ENCODE measurements at regions not wholly inside any gene's neighbourhood (a gene's known extent, or its start where the extent isn't known, plus 50 kb on each side); places are given as distances from the start of the nearest gene placed in this dataset.

DNA sequence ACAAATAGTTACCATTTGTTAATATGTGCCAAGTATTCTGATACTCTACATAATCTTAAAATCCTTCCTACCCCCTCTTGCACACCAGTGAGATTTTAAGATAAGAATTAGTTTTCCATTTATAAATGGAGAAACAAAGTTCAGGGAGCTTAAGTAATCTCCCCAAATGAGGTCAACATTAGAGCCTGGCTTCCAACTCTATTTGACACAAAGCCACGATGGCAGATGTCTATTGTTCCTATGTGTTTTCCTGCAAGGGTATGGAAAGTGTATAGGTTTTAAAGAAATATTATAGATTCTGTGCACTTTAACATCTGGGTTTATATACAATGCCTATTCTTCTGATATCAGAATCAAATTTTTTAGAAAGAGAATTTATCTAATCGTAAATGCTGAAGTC, 143.9 kb upstream of the SEMA3C start:
- Histone ChIP-seq H2AK5ac (ENCODE audit: low read depth, low read length) (no peak overlapping the region), H3K9me3 (ENCODE audit: insufficient read depth in 2 of 2, low read depth in 1 of 2, low read length in 1 of 2) (peaks cover 0 to under 1% of the 10 kb centered on the region in 2 experiments; a peak in 1 of 4 replicates), H3K4ac (replicated peaks; ENCODE audit: insufficient read length, low read depth, low read length) (no peak overlapping the region), H4K5ac (ENCODE audit: insufficient read length, low read depth, low read length) (no peak overlapping the region), H3K23me2 (ENCODE audit: low read depth, low read length) (no peaks in the 10 kb centered on the region), H2BK12ac (ENCODE audit: low read depth, low read length) (no peak overlapping the region), H3K4me2 (ENCODE audit: insufficient read depth in 1 of 2, low read depth in 2 of 2, low read length in 2 of 2) (no peak overlapping the region), H4K91ac (replicated peaks; ENCODE audit: insufficient read length, low read length) (no peak overlapping the region), H3K27ac (ENCODE audit: low read depth, low read length) (no peak overlapping the region), H3K18ac (ENCODE audit: extremely low read depth, low read length) (no peak overlapping the region), H3K56ac (replicated peaks; ENCODE audit: insufficient read length, low read depth, low read length) (no peak overlapping the region), H3K14ac (ENCODE audit: insufficient read length) (no peak overlapping the region), H3K79me1 (ENCODE audit: low read depth, low read length) (no peaks in the 10 kb centered on the region), H3K79me2 (ENCODE audit: control insufficient read depth in 1 of 2, insufficient read depth in 2 of 2, low read length in 2 of 2) (no peaks in the 10 kb centered on the region), H3K4me1 (replicated peaks in 1 of 4; ENCODE audit: control insufficient read depth in 3 of 4, insufficient read depth in 4 of 4, low read length in 3 of 4) (no peaks in the 10 kb centered on the region), H4K8ac (ENCODE audit: extremely low read depth, insufficient read depth, low read length) (no peak overlapping the region), H2BK20ac (ENCODE audit: low read length) (no peak overlapping the region), H3K9ac (replicated peaks in 1 of 4; ENCODE audit: extremely low read depth in 1 of 4, low read depth in 3 of 4, low read length in 3 of 4) (no peak overlapping the region), H3K36me3 (ENCODE audit: control insufficient read depth in 2 of 4, insufficient read depth in 4 of 4, low read length in 3 of 4) (no peaks in the 10 kb centered on the region), H4K20me1 (replicated peaks in 1 of 2; ENCODE audit: control insufficient read depth in 1 of 2, insufficient read depth in 2 of 2, low read length in 2 of 2) (no peaks in the 10 kb centered on the region), H3K4me3 (ENCODE audit: extremely low read depth in 1 of 4, insufficient read depth in 2 of 4, low read depth in 3 of 4, low read length in 4 of 4) (no peak overlapping the region), H2BK120ac (replicated peaks; ENCODE audit: low read depth, low read length) (no peak overlapping the region), H2BK15ac (ENCODE audit: low read length) (no peak overlapping the region), H2BK5ac (ENCODE audit: low read depth, low read length) (no peak overlapping the region), H3K27me3 (replicated peaks in 1 of 4; ENCODE audit: control insufficient read depth in 3 of 4, extremely low read depth in 1 of 4, insufficient read depth in 3 of 4, low read length in 3 of 4) (no peaks in the 10 kb centered on the region), H2AFZ (ENCODE audit: low read length) (no peak overlapping the region), H3K23ac (ENCODE audit: insufficient read length) (no peak overlapping the region)
- POLR2A ChIA-PET (ENCODE audit: partially characterized antibody) = no interaction called here
- 100% methylated on average over 2 of the region's 2 CpGs; no CpG with 5 or more reads in 1 of the 2 experiments for WGBS, 2 experiments (ENCODE audit: extremely low coverage in 1 of 2, insufficient coverage in 1 of 2, insufficient read length in 1 of 2, insufficient replicate concordance in 2 of 2, low coverage in 1 of 2, low lambda C conversion rate in 2 of 2, missing lambda C conversion rate in 1 of 2)
- no peak for FAIRE-seq
- CTCF ChIA-PET (ENCODE audit: partially characterized antibody) = no interaction called here
- no peak for DNase-seq (ENCODE audit: low read depth in 1 of 2, low spot score in 2 of 2)
- TF ChIP-seq TAF1 (IDR thresholded peaks at IDR 0.05; ENCODE audit: low read depth, low read length) = no peak
- TF ChIP-seq BCL11A (IDR thresholded peaks at IDR 0.05; ENCODE audit: low read depth in 2 of 2, low read length in 2 of 2) = no peak
